ENCODE measurements at regions not wholly inside any gene's neighbourhood (a gene's known extent, or its start where the extent isn't known, plus 50 kb on each side); places are given as distances from the start of the nearest gene placed in this dataset.

DNA sequence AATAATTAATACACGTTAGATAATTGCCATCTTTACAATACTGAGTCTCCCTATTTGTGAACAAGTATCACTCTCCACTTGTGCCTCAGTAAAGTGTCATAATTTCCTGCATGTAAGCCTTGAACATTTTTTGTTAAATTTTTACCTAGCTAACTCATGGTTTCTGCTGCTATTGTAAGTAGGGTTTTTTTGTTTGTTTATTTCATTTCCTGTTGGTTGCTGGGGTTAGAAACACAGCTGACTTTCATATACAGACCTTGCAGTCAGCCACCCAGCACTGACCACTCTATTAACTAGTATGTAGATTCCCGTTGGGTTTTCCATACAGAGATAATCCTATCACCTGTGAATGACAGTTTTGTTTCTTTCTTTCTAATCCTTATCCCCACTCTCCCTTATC lies 133.3 kb downstream of the MPP7 start:
- H3K27ac ChIP-seq (ENCODE audit: low read depth in 1 of 2, low read length in 2 of 2), result no peak overlapping the region
- no peaks in the 10 kb centered on the region for H3K9me3 ChIP-seq (ENCODE audit: control insufficient read depth in 4 of 4, low read length in 3 of 4)
- no peak for DNase-seq (ENCODE audit: low spot score)
- no peak overlapping the region for H3K9ac ChIP-seq (ENCODE audit: low read depth in 1 of 2, low read length in 2 of 2)
- 80% methylated on average over 2 of the region's 2 CpGs for WGBS
- H3K4me3 ChIP-seq (ENCODE audit: low read depth in 1 of 3, low read length in 3 of 3), result no peak overlapping the region
- no peaks in the 10 kb centered on the region for H3K36me3 ChIP-seq (ENCODE audit: control insufficient read depth in 4 of 4, insufficient read depth in 3 of 4, low read depth in 1 of 4, low read length in 3 of 4)
- TF ChIP-seq FOXA2 (IDR thresholded peaks at IDR 0.05) (no peak), HNF4G (IDR thresholded peaks at IDR 0.05) (no peak)
- H3K27me3 ChIP-seq (ENCODE audit: control insufficient read depth in 4 of 4, insufficient read depth in 4 of 4, low read length in 3 of 4), result no peaks in the 10 kb centered on the region
- H3K4me1 ChIP-seq (ENCODE audit: control insufficient read depth in 4 of 4, insufficient read depth in 4 of 4, low read length in 3 of 4), result peaks cover 2 to 13% (median 7%) of the 10 kb centered on the region in 4 donors

DNA sequence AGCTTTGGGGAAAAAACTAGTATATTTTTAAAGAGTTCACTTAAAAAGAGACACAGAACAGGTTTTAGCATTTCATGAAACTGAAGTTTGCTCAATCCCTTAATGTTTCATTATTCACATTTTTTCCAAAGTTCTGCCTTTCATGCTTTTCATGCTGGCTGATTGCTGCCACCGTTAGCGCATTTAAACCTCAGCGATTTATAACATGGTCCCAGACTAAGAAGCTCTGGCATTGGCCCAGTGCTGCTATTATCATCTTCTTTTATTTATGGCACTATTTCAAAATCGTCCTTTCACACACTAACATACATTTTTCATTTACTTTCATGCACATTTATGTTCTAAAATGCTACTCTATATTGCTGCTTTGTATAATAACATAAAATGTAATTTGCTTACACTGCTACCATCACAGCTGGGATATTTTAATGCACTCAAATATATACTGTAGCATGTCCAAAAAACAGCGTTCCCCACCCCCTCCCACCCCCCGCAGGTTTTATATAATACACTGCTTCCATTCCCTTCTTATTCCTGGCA lies 141.9 kb downstream of the MPP7 start:
- TF ChIP-seq, protein P1, sequence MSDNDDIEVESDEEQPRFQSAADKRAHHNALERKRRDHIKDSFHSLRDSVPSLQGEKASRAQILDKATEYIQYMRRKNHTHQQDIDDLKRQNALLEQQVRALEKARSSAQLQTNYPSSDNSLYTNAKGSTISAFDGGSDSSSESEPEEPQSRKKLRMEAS (IDR thresholded peaks at IDR 0.05), result no peak
- no peak for TF ChIP-seq YY1 (IDR thresholded peaks at IDR 0.05)
- no peak for TF ChIP-seq RAD21 (IDR thresholded peaks at IDR 0.05)
- TF ChIP-seq NR2F2 (IDR thresholded peaks at IDR 0.05), result no peak
- TF ChIP-seq SP1 (IDR thresholded peaks at IDR 0.05), result no peak
- TF ChIP-seq JUND (IDR thresholded peaks at IDR 0.05), result no peak
- no peak for TF ChIP-seq TAF1 (conservative IDR thresholded peaks at IDR 0.05)
- TF ChIP-seq ATF3 (IDR thresholded peaks at IDR 0.05), result no peak
- TF ChIP-seq HNF4G (IDR thresholded peaks at IDR 0.05), result no peak
- TF ChIP-seq GABPA (IDR thresholded peaks at IDR 0.05 in 1 of 2, conservative IDR thresholded peaks at IDR 0.05 in 1 of 2), result no peak
- TF ChIP-seq HNF4A (conservative IDR thresholded peaks at IDR 0.05), result no peak
- no peak for TF ChIP-seq FOXA1 (IDR thresholded peaks at IDR 0.05)
- H3K4me1 ChIP-seq (ENCODE audit: control insufficient read depth in 4 of 4, insufficient read depth in 4 of 4, low read length in 3 of 4), result no peaks in the 10 kb centered on the region
- WGBS, result 85% methylated on average over 6 of the region's 6 CpGs
- peaks cover 0 to 1% (median 0%) of the 10 kb centered on the region in 4 donors for H3K36me3 ChIP-seq (ENCODE audit: control insufficient read depth in 4 of 4, insufficient read depth in 3 of 4, low read depth in 1 of 4, low read length in 3 of 4)
- no peaks in the 10 kb centered on the region for H3K27me3 ChIP-seq (ENCODE audit: control insufficient read depth in 4 of 4, insufficient read depth in 4 of 4, low read length in 3 of 4)
- H3K27ac ChIP-seq (ENCODE audit: low read depth in 1 of 2, low read length in 2 of 2), result no peak overlapping the region
- no peak overlapping the region for H3K4me3 ChIP-seq (ENCODE audit: low read depth in 1 of 3, low read length in 3 of 3)
- no peak overlapping the region for H3K9ac ChIP-seq (ENCODE audit: low read depth in 1 of 2, low read length in 2 of 2)
- no peak for DNase-seq (ENCODE audit: low spot score)
- no peaks in the 10 kb centered on the region for H3K9me3 ChIP-seq (ENCODE audit: control insufficient read depth in 4 of 4, low read length in 3 of 4)

DNA sequence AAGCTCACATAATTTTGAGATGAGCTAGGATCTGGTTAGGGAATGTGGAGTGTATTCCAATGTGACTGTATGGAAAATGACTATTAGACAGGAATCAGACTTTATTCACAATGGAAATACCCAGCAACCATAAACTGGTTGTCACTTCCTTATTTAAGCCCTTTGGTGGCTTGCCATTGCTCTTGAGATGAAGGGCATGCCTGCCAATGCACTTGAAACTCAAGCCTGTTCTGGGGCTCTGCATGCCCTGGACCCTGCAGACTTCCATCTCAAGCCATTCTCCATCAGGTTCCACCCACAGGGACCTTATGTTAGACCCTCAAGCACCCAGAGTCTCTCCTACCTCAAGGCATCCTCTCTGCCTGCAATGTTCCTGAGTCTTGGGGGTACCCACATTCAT lies 145.5 kb downstream of the MPP7 start:
- H3K9ac ChIP-seq (ENCODE audit: low read depth in 1 of 2, low read length in 2 of 2), result no peak overlapping the region
- no peak for DNase-seq (ENCODE audit: low spot score)
- no peaks in the 10 kb centered on the region for H3K36me3 ChIP-seq (ENCODE audit: control insufficient read depth in 4 of 4, insufficient read depth in 3 of 4, low read depth in 1 of 4, low read length in 3 of 4)
- no peak for TF ChIP-seq RXRA (IDR thresholded peaks at IDR 0.05)
- TF ChIP-seq, protein P2, sequence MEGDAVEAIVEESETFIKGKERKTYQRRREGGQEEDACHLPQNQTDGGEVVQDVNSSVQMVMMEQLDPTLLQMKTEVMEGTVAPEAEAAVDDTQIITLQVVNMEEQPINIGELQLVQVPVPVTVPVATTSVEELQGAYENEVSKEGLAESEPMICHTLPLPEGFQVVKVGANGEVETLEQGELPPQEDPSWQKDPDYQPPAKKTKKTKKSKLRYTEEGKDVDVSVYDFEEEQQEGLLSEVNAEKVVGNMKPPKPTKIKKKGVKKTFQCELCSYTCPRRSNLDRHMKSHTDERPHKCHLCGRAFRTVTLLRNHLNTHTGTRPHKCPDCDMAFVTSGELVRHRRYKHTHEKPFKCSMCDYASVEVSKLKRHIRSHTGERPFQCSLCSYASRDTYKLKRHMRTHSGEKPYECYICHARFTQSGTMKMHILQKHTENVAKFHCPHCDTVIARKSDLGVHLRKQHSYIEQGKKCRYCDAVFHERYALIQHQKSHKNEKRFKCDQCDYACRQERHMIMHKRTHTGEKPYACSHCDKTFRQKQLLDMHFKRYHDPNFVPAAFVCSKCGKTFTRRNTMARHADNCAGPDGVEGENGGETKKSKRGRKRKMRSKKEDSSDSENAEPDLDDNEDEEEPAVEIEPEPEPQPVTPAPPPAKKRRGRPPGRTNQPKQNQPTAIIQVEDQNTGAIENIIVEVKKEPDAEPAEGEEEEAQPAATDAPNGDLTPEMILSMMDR (IDR thresholded peaks at IDR 0.05; ENCODE audit: low read depth, low read length, missing input control), result no peak
- TF ChIP-seq GABPA (IDR thresholded peaks at IDR 0.05 in 1 of 2, conservative IDR thresholded peaks at IDR 0.05 in 1 of 2), result no peak
- TF ChIP-seq, protein P1 (IDR thresholded peaks at IDR 0.05), result no peak
- no peak for TF ChIP-seq FOXA1 (IDR thresholded peaks at IDR 0.05)
- no peak for TF ChIP-seq EGR1 (IDR thresholded peaks at IDR 0.05; ENCODE audit: low read depth in 2 of 2)
- H3K9me3 ChIP-seq (ENCODE audit: control insufficient read depth in 4 of 4, low read length in 3 of 4), result no peaks in the 10 kb centered on the region
- H3K27me3 ChIP-seq (ENCODE audit: control insufficient read depth in 4 of 4, insufficient read depth in 4 of 4, low read length in 3 of 4), result no peaks in the 10 kb centered on the region
- H3K4me3 ChIP-seq (ENCODE audit: low read depth in 1 of 3, low read length in 3 of 3), result no peak overlapping the region
- no peaks in the 10 kb centered on the region for H3K4me1 ChIP-seq (ENCODE audit: control insufficient read depth in 4 of 4, insufficient read depth in 4 of 4, low read length in 3 of 4)
- no peak overlapping the region for H3K27ac ChIP-seq (ENCODE audit: low read depth in 1 of 2, low read length in 2 of 2)

Measured in liver (tissue), 8 donors.